ENCODE measurements at regions not wholly inside any gene's neighbourhood (a gene's known extent, or its start where the extent isn't known, plus 50 kb on each side); places are given as distances from the start of the nearest gene placed in this dataset.

GRCh38 chr13:65103351-65103750, 2126.8 kb downstream of the PCDH9 start:
- DNase-seq: no peak

- DNase-seq: no peak
Measured at GRCh38 chr13:65095161-65096082, 2134.7 kb downstream of the PCDH9 start.

DNA sequence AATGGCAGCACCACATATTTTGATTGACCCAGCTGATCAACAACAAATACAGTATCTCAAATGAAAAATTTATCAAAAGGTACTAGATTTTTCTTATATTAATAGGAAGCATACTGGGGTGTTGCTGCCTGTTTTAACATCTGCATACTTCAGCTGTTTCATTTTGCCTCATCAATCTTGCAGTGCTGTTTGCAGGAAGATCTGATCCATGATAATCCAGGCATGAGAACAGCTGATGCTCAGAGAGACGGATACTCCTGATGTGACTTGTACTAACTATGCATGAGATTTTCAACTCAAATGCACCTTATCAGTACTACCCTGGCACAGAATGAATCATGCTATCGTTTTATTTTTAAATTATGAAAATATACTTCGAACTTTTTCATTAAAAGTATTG, 2136.8 kb downstream of the PCDH9 start:
- DNase-seq: no peak

GRCh38 chr13:65091031-65091430, 2139.1 kb downstream of the PCDH9 start:
- DNase-seq: no peak

GRCh38 chr13:65090186-65090585, 2139.9 kb downstream of the PCDH9 start:
- DNase-seq: no peak

GRCh38 chr13:65088906-65089305, 2141.2 kb downstream of the PCDH9 start:
- DNase-seq: no peak

GRCh38 chr13:65085977-65086376, 2144.2 kb downstream of the PCDH9 start:
- no peak for DNase-seq

DNA sequence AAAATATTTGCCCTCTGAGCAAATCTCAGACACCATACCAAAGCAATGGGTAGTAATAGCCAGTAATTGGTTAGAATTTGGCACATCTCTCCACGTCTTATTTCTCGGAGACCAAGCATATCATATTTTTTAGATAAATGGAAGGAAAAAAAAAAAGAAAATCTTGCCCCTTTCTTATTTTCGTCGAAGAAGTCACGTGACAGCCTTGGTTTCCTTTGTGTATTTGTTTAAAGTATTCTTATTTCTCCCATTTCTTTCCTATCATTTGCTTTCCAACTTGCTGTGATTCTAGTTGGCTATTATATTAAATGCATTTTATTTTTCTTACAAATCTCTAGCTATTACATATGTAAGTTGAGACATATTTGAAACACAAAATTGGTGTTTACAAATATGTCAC, 2155.9 kb downstream of the PCDH9 start:
- DNase-seq: no peak

DNA sequence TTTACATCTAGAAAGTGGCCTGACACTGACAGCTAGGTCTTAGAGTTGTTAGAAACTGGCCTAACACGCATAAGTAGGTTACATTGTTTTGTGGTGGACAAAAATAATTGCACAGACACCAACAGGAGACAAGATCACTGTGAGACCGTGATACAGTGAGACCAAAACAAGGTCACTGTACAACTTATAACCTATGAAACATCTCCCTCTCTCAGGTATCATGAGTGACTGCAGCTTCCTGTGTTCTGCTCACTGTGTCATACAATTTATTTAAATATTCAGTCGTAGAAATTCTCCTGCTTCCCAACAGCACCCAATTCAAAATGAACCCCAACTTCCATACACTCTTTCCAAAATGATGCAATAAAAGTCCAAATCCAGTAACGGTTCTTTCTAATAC, 2165.2 kb downstream of the PCDH9 start:
- DNase-seq: no peak

- no peak for DNase-seq
Measured at GRCh38 chr13:65063753-65064152, 2166.4 kb downstream of the PCDH9 start.

DNA sequence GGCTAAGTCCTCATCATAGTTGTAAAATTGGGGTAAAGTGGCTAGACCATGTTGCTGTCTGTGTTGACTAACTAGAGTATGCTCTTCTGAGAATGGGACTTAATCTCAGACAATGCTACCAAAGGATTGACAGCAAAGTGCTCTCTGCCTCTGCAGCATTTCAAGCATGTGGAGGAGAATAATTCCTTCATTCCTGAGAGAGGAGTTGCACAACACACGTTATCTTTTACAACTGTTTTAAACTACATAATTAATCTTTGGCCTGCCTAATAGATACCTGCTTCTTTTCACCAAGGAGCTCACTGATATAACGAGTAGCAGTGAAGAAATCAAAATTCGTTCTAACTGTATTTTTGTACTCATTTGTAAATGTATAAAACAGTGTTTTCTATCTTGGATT, 2172.2 kb downstream of the PCDH9 start:
- no peak for DNase-seq

- no peak for DNase-seq
Measured at GRCh38 chr13:65054277-65054676, 2175.9 kb downstream of the PCDH9 start.

GRCh38 chr13:65036999-65037398, 2193.1 kb downstream of the PCDH9 start:
- no peak for DNase-seq

GRCh38 chr13:65035302-65035701, 2194.8 kb downstream of the PCDH9 start:
- DNase-seq: no peak

DNA sequence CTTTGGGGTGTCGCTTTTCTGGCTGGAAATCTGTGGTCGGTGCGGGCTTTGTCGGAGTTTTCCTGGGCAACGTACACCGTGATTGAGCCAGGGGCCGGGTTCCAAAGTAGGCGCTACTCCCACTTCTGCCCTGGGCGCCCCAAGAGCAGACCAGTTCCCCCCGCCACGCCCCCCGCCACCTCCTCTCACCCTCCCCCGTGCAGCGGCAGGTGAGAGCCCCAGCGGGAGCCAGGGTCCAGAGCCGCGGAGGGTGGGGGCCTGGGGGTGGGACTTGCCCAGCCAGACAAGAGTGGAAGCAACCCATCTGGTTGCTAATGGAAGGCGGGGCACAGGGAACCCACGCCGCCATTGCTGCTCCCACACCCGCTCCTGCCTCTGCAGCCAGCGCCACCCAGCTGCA, 2195.9 kb downstream of the PCDH9 start:
- DNase-seq: no peak

GRCh38 chr13:65032825-65033224, 2197.3 kb downstream of the PCDH9 start:
- no peak for DNase-seq

DNA sequence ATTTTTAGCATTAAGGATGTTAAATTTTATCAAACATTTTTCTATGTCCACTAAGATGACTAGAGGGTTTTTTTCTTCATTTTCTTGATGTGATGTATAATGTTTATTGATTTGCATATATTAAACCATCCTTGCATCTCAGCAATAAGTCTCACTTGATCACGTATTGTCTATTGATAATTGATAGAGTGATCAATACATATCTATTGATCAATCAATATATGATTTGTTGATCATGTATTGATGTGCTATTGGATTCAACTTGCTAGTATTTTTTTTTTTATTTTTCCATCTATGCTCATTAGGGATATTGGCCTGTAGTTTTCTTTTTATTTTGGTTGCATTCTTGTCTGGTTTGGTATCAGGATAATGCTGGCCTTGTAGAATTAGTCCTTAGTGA, 2202.0 kb downstream of the PCDH9 start:
- no peak for DNase-seq

GRCh38 chr13:65026505-65026904, 2203.6 kb downstream of the PCDH9 start:
- DNase-seq: no peak

DNA sequence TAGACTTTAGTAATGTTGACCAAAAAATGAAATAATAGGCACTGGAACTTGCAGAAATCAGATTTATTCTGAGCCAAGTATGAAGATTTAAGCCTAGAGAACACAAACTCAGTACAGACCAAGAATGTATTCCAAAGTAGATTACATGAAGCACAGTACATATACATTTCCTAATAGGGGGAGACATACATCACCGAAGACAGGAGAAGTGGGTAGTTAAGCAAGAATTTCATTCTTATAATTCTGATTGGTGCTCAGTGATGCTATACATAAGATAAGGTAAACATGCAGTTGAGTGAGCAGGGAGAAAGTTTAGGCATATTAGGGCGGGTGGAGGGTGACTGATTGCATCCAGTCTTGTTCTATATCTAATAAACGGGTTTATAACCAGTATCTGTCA, 2218.8 kb downstream of the PCDH9 start:
- no peak for DNase-seq

GRCh38 chr13:64997438-64997837, 2232.7 kb downstream of the PCDH9 start:
- no peak for DNase-seq

GRCh38 chr13:64993514-64994164, 2236.5 kb downstream of the PCDH9 start:
- DNase-seq: no peak

- DNase-seq: no peak
Measured at GRCh38 chr13:64992314-64992713, 2237.8 kb downstream of the PCDH9 start.

DNA sequence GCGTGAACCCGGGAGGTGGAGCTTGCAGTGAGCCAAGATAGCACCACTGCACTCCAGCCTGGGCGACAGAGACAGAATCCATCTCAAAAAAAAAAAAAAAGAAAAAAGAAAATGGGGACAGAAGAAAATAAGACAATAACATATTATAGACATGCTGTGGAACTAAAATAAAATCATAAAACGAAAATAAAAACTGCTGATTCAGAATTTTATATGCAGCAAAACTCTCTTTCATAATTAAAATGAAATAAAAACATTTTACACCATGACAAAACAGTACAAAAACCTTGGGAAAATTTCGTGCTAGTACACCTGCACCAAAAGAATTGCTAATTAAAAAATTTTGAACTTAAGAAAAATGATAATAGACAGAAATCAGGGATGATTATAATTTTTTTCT, 2245.1 kb downstream of the PCDH9 start:
- DNase-seq: no peak

DNA sequence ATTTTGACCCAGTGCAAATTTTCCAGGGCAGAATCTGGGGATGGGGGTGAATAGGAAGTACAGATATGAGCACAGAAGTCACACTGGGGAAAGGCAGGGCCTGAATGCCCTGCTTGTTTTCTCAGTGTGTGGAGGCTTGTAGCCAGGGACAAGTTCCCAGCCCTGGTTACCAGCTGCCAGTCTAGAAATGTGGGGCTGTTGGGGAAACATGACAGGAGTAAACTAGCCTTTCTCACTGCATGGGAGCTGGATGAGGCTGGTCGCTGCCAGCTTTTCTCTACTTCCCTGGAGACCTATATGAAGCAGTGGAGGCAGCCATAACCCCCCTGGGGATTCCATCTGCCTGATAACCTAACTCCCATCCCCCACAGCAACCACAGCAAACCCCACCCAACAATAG, 2267.7 kb downstream of the PCDH9 start:
- no peak for DNase-seq

GRCh38 chr13:64959276-64959675, 2270.9 kb downstream of the PCDH9 start:
- no peak for DNase-seq

All from stimulated activated CD4-positive, alpha-beta T cell treated with anti-CD3 and anti-CD28 coated beads, Interleukin-15, amount 100 ng/mL, for 24 hours (primary cell).